ENCODE measurements at regions not wholly inside any gene's neighbourhood (a gene's known extent, or its start where the extent isn't known, plus 50 kb on each side); places are given as distances from the start of the nearest gene placed in this dataset.

- Histone ChIP-seq H3K9me3 (ENCODE audit: control insufficient read depth in 2 of 2, insufficient read depth in 1 of 2, low read length in 1 of 2) (no peaks in the 10 kb centered on the region), H3K36me3 (ENCODE audit: control insufficient read depth in 2 of 2, insufficient read depth in 2 of 2, low read length in 1 of 2) (no peaks in the 10 kb centered on the region)
- WGBS: 98% methylated on average over 1 of the region's 1 CpG
Measured at GRCh38 chr12:78799649-78800048, 64.9 kb upstream of the SYT1 start.

GRCh38 chr12:78802593-78802992 is 62.0 kb upstream of the SYT1 start:
- Histone ChIP-seq H3K4me3 (ENCODE audit: low read length in 2 of 2) (no peak overlapping the region), H3K27me3 (ENCODE audit: control insufficient read depth in 2 of 2, insufficient read depth in 1 of 2, low read length in 1 of 2) (no peaks in the 10 kb centered on the region), H3K27ac (ENCODE audit: low read depth in 1 of 2, low read length in 1 of 2) (no peak overlapping the region), H3K9me3 (ENCODE audit: control insufficient read depth in 2 of 2, insufficient read depth in 1 of 2, low read length in 1 of 2) (no peaks in the 10 kb centered on the region), H3K4me1 (ENCODE audit: control insufficient read depth in 2 of 2, insufficient read depth in 2 of 2, low read length in 2 of 2) (no peaks in the 10 kb centered on the region), H3K36me3 (ENCODE audit: control insufficient read depth in 2 of 2, insufficient read depth in 2 of 2, low read length in 1 of 2) (no peaks in the 10 kb centered on the region)
- WGBS: 95% methylated on average over 3 of the region's 3 CpGs
- DNase-seq (ENCODE audit: low read depth in 6 of 9, low spot score in 9 of 9): no peak

More at GRCh38 chr12:78799649-78800048, 64.9 kb upstream of the SYT1 start:
- no peak overlapping the region for H3K4me3 ChIP-seq (ENCODE audit: low read length in 2 of 2)
- no peaks in the 10 kb centered on the region for H3K27me3 ChIP-seq (ENCODE audit: control insufficient read depth in 2 of 2, insufficient read depth in 1 of 2, low read length in 1 of 2)
- no peak overlapping the region for H3K27ac ChIP-seq (ENCODE audit: low read depth in 1 of 2, low read length in 1 of 2)
- H3K4me1 ChIP-seq (ENCODE audit: control insufficient read depth in 2 of 2, insufficient read depth in 2 of 2, low read length in 2 of 2): peaks cover 0 to 4% of the 10 kb centered on the region in 2 donors
- DNase-seq (ENCODE audit: low read depth in 6 of 9, low spot score in 9 of 9): no peak

- Histone ChIP-seq H3K27me3 (ENCODE audit: control insufficient read depth in 2 of 2, insufficient read depth in 1 of 2, low read length in 1 of 2) (no peaks in the 10 kb centered on the region), H3K27ac (ENCODE audit: low read depth in 1 of 2, low read length in 1 of 2) (no peak overlapping the region), H3K4me3 (ENCODE audit: low read length in 2 of 2) (no peak overlapping the region), H3K4me1 (ENCODE audit: control insufficient read depth in 2 of 2, insufficient read depth in 2 of 2, low read length in 2 of 2) (no peaks in the 10 kb centered on the region), H3K36me3 (ENCODE audit: control insufficient read depth in 2 of 2, insufficient read depth in 2 of 2, low read length in 1 of 2) (no peaks in the 10 kb centered on the region), H3K9me3 (ENCODE audit: control insufficient read depth in 2 of 2, insufficient read depth in 1 of 2, low read length in 1 of 2) (no peaks in the 10 kb centered on the region)
- 96% methylated on average over 39 of the region's 39 CpGs for WGBS
- DNase-seq (ENCODE audit: low read depth in 6 of 9, low spot score in 9 of 9): no peak
Measured at GRCh38 chr12:78804262-78804661, 60.3 kb upstream of the SYT1 start.

Data from thymus (tissue), 11 donors.